SK-N-SH (cell line): ENCODE measurements at regions not wholly inside any gene's neighbourhood (a gene's known extent, or its start where the extent isn't known, plus 50 kb on each side); places are given as distances from the start of the nearest gene placed in this dataset.

Experiments
- CTCF ChIA-PET: fragments of 300-600, 350-600 bp; formaldehyde crosslinking; extraction: SDS; loops from one replicate; lab custom pipeline; 2021; lab: Yijun Ruan, JAX
- POLR2A ChIA-PET: fragments of 350-600 bp; sonication (Branson Sonifier 250); formaldehyde crosslinking; extraction: SDS; loops from one replicate; lab custom pipeline; 2020; ENCODE audit warnings: antibody characterized with exemption, inconsistent platforms; lab: Yijun Ruan, JAX
- DNase-seq: peaks from one replicate; pipeline ENCODE4 v3.0.0; 2012
- H2AFZ ChIP-seq: fragments of 200-600 bp; sonication (generic); 2 replicates; pipeline ENCODE4 v1.8.1; 2016; ENCODE audit warnings: antibody characterized with exemption, mild to moderate bottlenecking, low read depth
- H3F3A ChIP-seq: fragments of 200-600 bp; sonication (generic); replicated peaks from 2 replicates; pipeline ENCODE3; 2016; ENCODE audit warnings: antibody characterized with exemption, mild to moderate bottlenecking; ENCODE audit not compliant: insufficient read depth
- H3K27ac ChIP-seq, 2 experiments: fragments of 200-500 bp in 1 of 2; fragments of 200-600 bp in 1 of 2; sonication (Bioruptor generic) in 1 of 2; sonication (generic), shearing (Covaris generic) in 1 of 2; 2 replicates each; pipeline versions ENCODE4 v1.5.1 to v1.6.1; 2014 to 2016; ENCODE audit warnings: low read depth in 2 of 2, inconsistent platforms in 1 of 2, low read length in 1 of 2, mild to moderate bottlenecking in 1 of 2, mixed read lengths in 1 of 2
- H3K27me3 ChIP-seq: fragments of 200-600 bp; sonication (generic), shearing (Covaris generic); 2 replicates; pipeline ENCODE4 v1.6.1; 2016; ENCODE audit warnings: mixed run types; ENCODE audit not compliant: insufficient read depth
- H3K36me3 ChIP-seq, 2 experiments: fragments of 200-500 bp in 1 of 2; fragments of 200-600 bp in 1 of 2; sonication (Bioruptor generic) in 1 of 2; sonication (generic) in 1 of 2; replicated peaks in 1 of 2; 2 replicates each; pipeline versions ENCODE3 to v1.5.1; 2014 to 2016; ENCODE audit warnings: low read length in 1 of 2, mild to moderate bottlenecking in 1 of 2; ENCODE audit not compliant: insufficient read depth in 2 of 2, control insufficient read depth in 1 of 2
- H3K4me1 ChIP-seq, 2 experiments: fragments of 200-500 bp in 1 of 2; fragments of 200-600 bp in 1 of 2; sonication (Bioruptor generic) in 1 of 2; sonication (generic), shearing (Covaris generic) in 1 of 2; 2 replicates each; pipeline versions ENCODE4 v1.5.1 to v1.6.1; 2014 to 2016; ENCODE audit warnings: low read depth in 1 of 2, low read length in 1 of 2, mixed run types in 1 of 2; ENCODE audit not compliant: insufficient read depth in 2 of 2, control insufficient read depth in 1 of 2
- H3K4me2 ChIP-seq: fragments of 200-600 bp; sonication (generic), shearing (Covaris generic); 2 replicates; pipeline ENCODE4 v1.6.1; 2017; ENCODE audit warnings: mixed run types
- H3K4me3 ChIP-seq, 2 experiments: fragments of 200-500 bp in 1 of 2; fragments of 200-600 bp in 1 of 2; sonication (Bioruptor generic) in 1 of 2; sonication (generic), shearing (Covaris generic) in 1 of 2; 2 replicates each; pipeline versions ENCODE4 v1.5.1 to v1.8.1; 2014 to 2016; ENCODE audit warnings: low read depth in 2 of 2, inconsistent platforms in 1 of 2, low read length in 1 of 2, mild to moderate bottlenecking in 1 of 2, mixed read lengths in 1 of 2, moderate library complexity in 1 of 2
- H3K79me2 ChIP-seq: fragments of 200-600 bp; sonication (generic); 2 replicates; pipeline ENCODE4 v1.8.1; 2017; ENCODE audit warnings: mild to moderate bottlenecking; ENCODE audit not compliant: insufficient read depth
- H3K9ac ChIP-seq: fragments of 200-600 bp; sonication (generic); 2 replicates; pipeline ENCODE4 v1.6.1; 2017; ENCODE audit warnings: mixed run types
- H3K9me2 ChIP-seq: fragments of 200-600 bp; sonication (generic); 2 replicates; pipeline ENCODE4 v1.6.1; 2017; ENCODE audit warnings: mixed run types
- H3K9me3 ChIP-seq: fragments of 200-600 bp; sonication (generic); 2 replicates; pipeline ENCODE4 v1.6.1; 2017; ENCODE audit warnings: mixed run types, mild to moderate bottlenecking, moderate library complexity
- H4K20me1 ChIP-seq: fragments of 200-600 bp; sonication (generic); 2 replicates; pipeline ENCODE4 v1.6.1; 2017; ENCODE audit warnings: mild to moderate bottlenecking, mixed run types; ENCODE audit not compliant: insufficient read depth
- CHD2 ChIP-seq: fragments of 150-350 bp; IDR thresholded peaks from 2 replicates; pipeline ENCODE4 v1.6.1; 2018; ENCODE audit warnings: low read length; ENCODE audit not compliant: partially characterized antibody
- ELF1 ChIP-seq: IDR thresholded peaks from 2 replicates; pipeline ENCODE4 v1.4.0; 2012
- EZH2phosphoT487 ChIP-seq: fragments of 200-600 bp; sonication (generic); IDR thresholded peaks from 2 replicates; pipeline ENCODE4 v1.6.1; 2017; ENCODE audit warnings: low read depth, mixed run types, mild to moderate bottlenecking, antibody characterized with exemption, moderate library complexity, borderline replicate concordance
- FOXJ3 ChIP-seq: sonication (generic); formaldehyde crosslinking; IDR thresholded peaks from 2 replicates; pipeline ENCODE4 v1.5.1; 2020; ENCODE audit warnings: mild to moderate bottlenecking, missing genetic modification reagents
- FOXM1 ChIP-seq: IDR thresholded peaks from 2 replicates; pipeline ENCODE4 v1.4.0; 2012; ENCODE audit warnings: low read depth, mild to moderate bottlenecking
- GABPA ChIP-seq: IDR thresholded peaks from 2 replicates; pipeline ENCODE4 v1.4.0; 2012; ENCODE audit warnings: low read depth, mild to moderate bottlenecking
- JUND ChIP-seq: IDR thresholded peaks from 2 replicates; pipeline ENCODE4 v1.4.0; 2012
- MXI1 ChIP-seq: IDR thresholded peaks from 2 replicates; pipeline ENCODE4 v1.6.1; 2012; ENCODE audit warnings: mild to moderate bottlenecking, low read depth, low read length, improper control_type of control experiment
- NFIC ChIP-seq: IDR thresholded peaks from 2 replicates; pipeline ENCODE4 v1.4.0; 2012; ENCODE audit warnings: borderline replicate concordance
- RCOR1 ChIP-seq: fragments of 150-350 bp; IDR thresholded peaks from 2 replicates; pipeline ENCODE4 v1.6.1; 2017; ENCODE audit warnings: antibody characterized with exemption, low read length
- RFX5 ChIP-seq: IDR thresholded peaks from 2 replicates; pipeline ENCODE4 v1.6.1; 2012; ENCODE audit warnings: mild to moderate bottlenecking, improper control_type of control experiment, low read length
- RXRA ChIP-seq: IDR thresholded peaks from 2 replicates; pipeline ENCODE4 v1.4.0; 2012; ENCODE audit warnings: low read depth, mild to moderate bottlenecking, borderline replicate concordance
- SIN3A ChIP-seq: IDR thresholded peaks from 2 replicates; pipeline ENCODE4 v1.6.1; 2012; ENCODE audit warnings: low read depth, mild to moderate bottlenecking, low read length, moderate library complexity, borderline replicate concordance
- SMC3 ChIP-seq: IDR thresholded peaks from 2 replicates; pipeline ENCODE4 v1.6.1; 2012; ENCODE audit warnings: low read depth, low read length, improper control_type of control experiment
- TAF1 ChIP-seq: IDR thresholded peaks from 2 replicates; pipeline ENCODE4 v1.6.1; 2012; ENCODE audit warnings: low read depth, mild to moderate bottlenecking, low read length, moderate library complexity, borderline replicate concordance
- TCF12 ChIP-seq: IDR thresholded peaks from 2 replicates; pipeline ENCODE4 v1.4.0; 2012
- TEAD4 ChIP-seq: IDR thresholded peaks from 2 replicates; pipeline ENCODE4 v1.4.0; 2012; ENCODE audit warnings: mild to moderate bottlenecking, borderline replicate concordance; ENCODE audit not compliant: insufficient read depth
- WGBS: methylation state at CpG from one replicate; pipeline ENCODE4 v1.1.6; 2017; ENCODE audit warnings: low lambda C conversion rate; 5-methylcytosine and 5-hydroxymethylcytosine counted together
- TF ChIP-seq, protein P1 (sequence below): fragments of 200-600 bp; sonication (generic); IDR thresholded peaks from 2 replicates; pipeline ENCODE4 v1.6.1; 2017; ENCODE audit warnings: antibody characterized with exemption, mild to moderate bottlenecking, moderate library complexity
- TF ChIP-seq, protein P2 (sequence below): IDR thresholded peaks from 2 replicates; pipeline ENCODE4 v1.4.0; 2012; ENCODE audit warnings: low read depth, borderline replicate concordance
- TF ChIP-seq, protein P3 (sequence below): fragments of 150-350 bp; IDR thresholded peaks from 2 replicates; pipeline ENCODE4 v1.6.1; 2016; ENCODE audit warnings: mild to moderate bottlenecking, low read depth, low read length
- TF ChIP-seq, protein P4 (sequence below): fragments of 150-350 bp; IDR thresholded peaks from 2 replicates; pipeline ENCODE4 v1.6.1; 2017; ENCODE audit warnings: antibody characterized with exemption, low read length, low read depth, borderline replicate concordance

DNA sequence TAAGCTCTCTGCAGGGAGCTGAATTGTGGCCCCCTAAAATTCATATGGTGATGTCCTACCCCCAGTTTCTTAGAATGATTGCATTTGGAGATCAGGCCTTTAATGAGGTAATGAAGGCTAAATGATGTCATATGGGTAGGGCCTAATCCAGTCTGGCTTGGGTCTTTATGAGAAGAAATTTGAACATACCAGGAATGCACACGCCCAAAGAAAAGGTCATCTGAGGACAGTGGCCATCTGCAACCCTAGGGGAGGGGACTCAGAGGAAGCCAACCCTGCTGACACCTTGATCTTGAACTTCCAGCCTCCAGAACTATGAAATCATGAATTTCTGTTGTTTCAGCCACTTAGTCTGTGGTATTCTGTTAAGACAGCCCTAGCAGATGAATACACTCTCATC lies 426.7 kb downstream of the EPHA4 start:
- DNase-seq = no peak
- TF ChIP-seq JUND (no peak), SMC3 (no peak), TCF12 (no peak), CHD2 (no peak), RXRA (no peak), TEAD4 (no peak)
- TF ChIP-seq, protein P1, sequence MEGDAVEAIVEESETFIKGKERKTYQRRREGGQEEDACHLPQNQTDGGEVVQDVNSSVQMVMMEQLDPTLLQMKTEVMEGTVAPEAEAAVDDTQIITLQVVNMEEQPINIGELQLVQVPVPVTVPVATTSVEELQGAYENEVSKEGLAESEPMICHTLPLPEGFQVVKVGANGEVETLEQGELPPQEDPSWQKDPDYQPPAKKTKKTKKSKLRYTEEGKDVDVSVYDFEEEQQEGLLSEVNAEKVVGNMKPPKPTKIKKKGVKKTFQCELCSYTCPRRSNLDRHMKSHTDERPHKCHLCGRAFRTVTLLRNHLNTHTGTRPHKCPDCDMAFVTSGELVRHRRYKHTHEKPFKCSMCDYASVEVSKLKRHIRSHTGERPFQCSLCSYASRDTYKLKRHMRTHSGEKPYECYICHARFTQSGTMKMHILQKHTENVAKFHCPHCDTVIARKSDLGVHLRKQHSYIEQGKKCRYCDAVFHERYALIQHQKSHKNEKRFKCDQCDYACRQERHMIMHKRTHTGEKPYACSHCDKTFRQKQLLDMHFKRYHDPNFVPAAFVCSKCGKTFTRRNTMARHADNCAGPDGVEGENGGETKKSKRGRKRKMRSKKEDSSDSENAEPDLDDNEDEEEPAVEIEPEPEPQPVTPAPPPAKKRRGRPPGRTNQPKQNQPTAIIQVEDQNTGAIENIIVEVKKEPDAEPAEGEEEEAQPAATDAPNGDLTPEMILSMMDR = no peak
- TF ChIP-seq, protein P2, sequence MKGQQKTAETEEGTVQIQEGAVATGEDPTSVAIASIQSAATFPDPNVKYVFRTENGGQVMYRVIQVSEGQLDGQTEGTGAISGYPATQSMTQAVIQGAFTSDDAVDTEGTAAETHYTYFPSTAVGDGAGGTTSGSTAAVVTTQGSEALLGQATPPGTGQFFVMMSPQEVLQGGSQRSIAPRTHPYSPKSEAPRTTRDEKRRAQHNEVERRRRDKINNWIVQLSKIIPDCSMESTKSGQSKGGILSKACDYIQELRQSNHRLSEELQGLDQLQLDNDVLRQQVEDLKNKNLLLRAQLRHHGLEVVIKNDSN = no peak
- no peak overlapping the region for H3K4me3 ChIP-seq
- ChIA-PET CTCF (no interaction called here), POLR2A (no interaction called here)
- H3K4me1 ChIP-seq = no peaks in the 10 kb centered on the region
- no peaks in the 10 kb centered on the region for H3K79me2 ChIP-seq
- no peak overlapping the region for H2AFZ ChIP-seq
- H3K36me3 ChIP-seq = no peaks in the 10 kb centered on the region
- H3K27ac ChIP-seq = no peak overlapping the region
- whole genome bisulfite sequencing = 9% methylated on average over 1 of the region's 1 CpG
- no peaks in the 10 kb centered on the region for H3K9me3 ChIP-seq
- H3K9ac ChIP-seq = no peak overlapping the region
- no peaks in the 10 kb centered on the region for H3K9me2 ChIP-seq
- H3F3A ChIP-seq = no peaks in the 10 kb centered on the region
- no peaks in the 10 kb centered on the region for H3K27me3 ChIP-seq
- no peaks in the 10 kb centered on the region for H4K20me1 ChIP-seq
- no peak overlapping the region for H3K4me2 ChIP-seq

DNA sequence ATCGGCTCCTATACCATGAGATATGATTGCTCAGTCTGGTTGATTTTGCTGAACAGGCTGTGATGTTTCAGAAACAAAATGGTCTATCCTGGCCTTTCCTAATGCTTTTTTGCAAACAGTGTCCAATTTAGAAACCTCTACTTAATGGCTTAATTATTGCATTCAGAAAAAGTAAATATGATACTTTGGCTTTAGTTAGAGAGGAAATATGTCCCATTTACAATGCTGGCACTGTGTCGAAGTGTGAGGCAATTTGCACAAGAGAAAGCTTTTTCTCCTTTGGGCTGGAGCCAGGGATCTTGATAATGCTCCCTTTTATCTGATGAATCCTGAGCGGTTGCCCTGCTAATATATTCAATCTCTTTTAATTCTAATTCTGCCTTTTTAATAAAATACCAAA lies 418.9 kb downstream of the EPHA4 start:
- Histone ChIP-seq H3K9me2 (no peaks in the 10 kb centered on the region), H3K9me3 (no peaks in the 10 kb centered on the region), H2AFZ (no peak overlapping the region), H4K20me1 (no peaks in the 10 kb centered on the region), H3K27ac (no peak overlapping the region), H3F3A (no peaks in the 10 kb centered on the region), H3K27me3 (no peaks in the 10 kb centered on the region), H3K36me3 (no peaks in the 10 kb centered on the region), H3K9ac (no peak overlapping the region), H3K79me2 (no peaks in the 10 kb centered on the region), H3K4me2 (no peak overlapping the region), H3K4me1 (no peaks in the 10 kb centered on the region), H3K4me3 (no peak overlapping the region)
- DNase-seq = no peak
- WGBS = 0% methylated on average over 3 of the region's 3 CpGs
- CTCF ChIA-PET = no interaction called here
- TF ChIP-seq, protein P1 = no peak
- TF ChIP-seq MXI1 = no peak
- TF ChIP-seq SIN3A = no peak
- TF ChIP-seq FOXJ3 (CRISPR knock-in tag) = no peak
- TF ChIP-seq, protein P3, sequence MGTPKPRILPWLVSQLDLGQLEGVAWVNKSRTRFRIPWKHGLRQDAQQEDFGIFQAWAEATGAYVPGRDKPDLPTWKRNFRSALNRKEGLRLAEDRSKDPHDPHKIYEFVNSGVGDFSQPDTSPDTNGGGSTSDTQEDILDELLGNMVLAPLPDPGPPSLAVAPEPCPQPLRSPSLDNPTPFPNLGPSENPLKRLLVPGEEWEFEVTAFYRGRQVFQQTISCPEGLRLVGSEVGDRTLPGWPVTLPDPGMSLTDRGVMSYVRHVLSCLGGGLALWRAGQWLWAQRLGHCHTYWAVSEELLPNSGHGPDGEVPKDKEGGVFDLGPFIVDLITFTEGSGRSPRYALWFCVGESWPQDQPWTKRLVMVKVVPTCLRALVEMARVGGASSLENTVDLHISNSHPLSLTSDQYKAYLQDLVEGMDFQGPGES = no peak
- no peak for TF ChIP-seq CHD2
- no peak for TF ChIP-seq TAF1
- no peak for TF ChIP-seq RCOR1
- no peak for TF ChIP-seq EZH2phosphoT487
- TF ChIP-seq NFIC = no peak
- no peak for TF ChIP-seq GABPA
- no peak for TF ChIP-seq ELF1
- no peak for TF ChIP-seq FOXM1
- TF ChIP-seq, protein P4, sequence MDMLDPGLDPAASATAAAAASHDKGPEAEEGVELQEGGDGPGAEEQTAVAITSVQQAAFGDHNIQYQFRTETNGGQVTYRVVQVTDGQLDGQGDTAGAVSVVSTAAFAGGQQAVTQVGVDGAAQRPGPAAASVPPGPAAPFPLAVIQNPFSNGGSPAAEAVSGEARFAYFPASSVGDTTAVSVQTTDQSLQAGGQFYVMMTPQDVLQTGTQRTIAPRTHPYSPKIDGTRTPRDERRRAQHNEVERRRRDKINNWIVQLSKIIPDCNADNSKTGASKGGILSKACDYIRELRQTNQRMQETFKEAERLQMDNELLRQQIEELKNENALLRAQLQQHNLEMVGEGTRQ = no peak
- TF ChIP-seq TCF12 = no peak
- TF ChIP-seq RFX5 = no peak
- TF ChIP-seq SMC3 = no peak
- POLR2A ChIA-PET = no interaction called here
